IMR-90 (cell line): ENCODE measurements at regions not wholly inside any gene's neighbourhood (a gene's known extent, or its start where the extent isn't known, plus 50 kb on each side); places are given as distances from the start of the nearest gene placed in this dataset.

Source experiments
- MAFK ChIP-seq: IDR thresholded peaks from 2 replicates; pipeline ENCODE4 v1.6.1; 2012; ENCODE audit warnings: low read depth, low read length, improper control_type of control experiment
- MXI1 ChIP-seq: IDR thresholded peaks from 2 replicates; pipeline ENCODE4 v1.6.1; 2012; ENCODE audit warnings: low read depth, mild to moderate bottlenecking, low read length, moderate library complexity, borderline replicate concordance
- NFE2L2 ChIP-seq: fragments of 150-350 bp; IDR thresholded peaks from 2 replicates; pipeline ENCODE4 v1.6.1; 2016; ENCODE audit warnings: low read depth, mild to moderate bottlenecking, low read length
- POLR2A ChIP-seq: IDR thresholded peaks from 2 replicates; pipeline ENCODE4 v1.6.1; 2012; ENCODE audit warnings: mild to moderate bottlenecking, low read depth, low read length
- RAD21 ChIP-seq: IDR thresholded peaks from 2 replicates; pipeline ENCODE4 v1.6.1; 2012; ENCODE audit warnings: low read length, improper control_type of control experiment
- RCOR1 ChIP-seq: IDR thresholded peaks from 2 replicates; pipeline ENCODE4 v1.6.1; 2012; ENCODE audit warnings: mild to moderate bottlenecking, low read length, improper control_type of control experiment; ENCODE audit not compliant: insufficient replicate concordance
- SMC3 ChIP-seq: fragments of 150-350 bp; IDR thresholded peaks from 2 replicates; pipeline ENCODE4 v1.6.1; 2016; ENCODE audit warnings: low read depth, mild to moderate bottlenecking, antibody characterized with exemption, low read length, moderate library complexity
- TF ChIP-seq, protein P1 (sequence below): conservative IDR thresholded peaks from 2 replicates; pipeline ENCODE4 v1.5.1; 2012; ENCODE audit warnings: mild to moderate bottlenecking, low read depth, low read length, improper control_type of control experiment
- TF ChIP-seq, protein P2 (sequence below): fragments of 150-350 bp; IDR thresholded peaks from 2 replicates; pipeline ENCODE4 v1.6.1; 2017; ENCODE audit warnings: mild to moderate bottlenecking, antibody characterized with exemption, low read length, low read depth

DNA sequence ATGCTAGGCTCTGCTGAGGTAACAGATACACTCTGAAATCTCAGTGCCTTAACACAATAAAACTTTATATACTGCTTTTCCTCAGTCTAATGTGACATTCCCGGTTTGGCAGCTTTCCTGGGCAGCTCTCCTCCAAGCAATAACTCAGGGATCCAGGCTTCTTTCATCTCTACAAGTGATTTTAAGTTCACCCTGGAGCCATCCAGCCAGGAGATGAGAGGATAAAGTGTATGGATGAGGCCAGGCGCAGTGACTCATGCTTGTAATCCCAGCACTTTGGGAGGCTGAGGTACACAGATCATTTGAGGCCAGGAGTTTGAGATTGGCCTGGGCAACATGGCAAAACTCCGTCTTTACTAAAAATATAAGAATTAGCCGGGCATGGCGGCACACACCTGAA, 147.2 kb downstream of the UTP18 start:
- TF ChIP-seq, protein P1, sequence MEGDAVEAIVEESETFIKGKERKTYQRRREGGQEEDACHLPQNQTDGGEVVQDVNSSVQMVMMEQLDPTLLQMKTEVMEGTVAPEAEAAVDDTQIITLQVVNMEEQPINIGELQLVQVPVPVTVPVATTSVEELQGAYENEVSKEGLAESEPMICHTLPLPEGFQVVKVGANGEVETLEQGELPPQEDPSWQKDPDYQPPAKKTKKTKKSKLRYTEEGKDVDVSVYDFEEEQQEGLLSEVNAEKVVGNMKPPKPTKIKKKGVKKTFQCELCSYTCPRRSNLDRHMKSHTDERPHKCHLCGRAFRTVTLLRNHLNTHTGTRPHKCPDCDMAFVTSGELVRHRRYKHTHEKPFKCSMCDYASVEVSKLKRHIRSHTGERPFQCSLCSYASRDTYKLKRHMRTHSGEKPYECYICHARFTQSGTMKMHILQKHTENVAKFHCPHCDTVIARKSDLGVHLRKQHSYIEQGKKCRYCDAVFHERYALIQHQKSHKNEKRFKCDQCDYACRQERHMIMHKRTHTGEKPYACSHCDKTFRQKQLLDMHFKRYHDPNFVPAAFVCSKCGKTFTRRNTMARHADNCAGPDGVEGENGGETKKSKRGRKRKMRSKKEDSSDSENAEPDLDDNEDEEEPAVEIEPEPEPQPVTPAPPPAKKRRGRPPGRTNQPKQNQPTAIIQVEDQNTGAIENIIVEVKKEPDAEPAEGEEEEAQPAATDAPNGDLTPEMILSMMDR, result no peak
- no peak for TF ChIP-seq POLR2A
- no peak for TF ChIP-seq RCOR1
- no peak for TF ChIP-seq MXI1
- TF ChIP-seq RAD21, result no peak
- no peak for TF ChIP-seq NFE2L2
- TF ChIP-seq MAFK, result no peak
- TF ChIP-seq, protein P2, sequence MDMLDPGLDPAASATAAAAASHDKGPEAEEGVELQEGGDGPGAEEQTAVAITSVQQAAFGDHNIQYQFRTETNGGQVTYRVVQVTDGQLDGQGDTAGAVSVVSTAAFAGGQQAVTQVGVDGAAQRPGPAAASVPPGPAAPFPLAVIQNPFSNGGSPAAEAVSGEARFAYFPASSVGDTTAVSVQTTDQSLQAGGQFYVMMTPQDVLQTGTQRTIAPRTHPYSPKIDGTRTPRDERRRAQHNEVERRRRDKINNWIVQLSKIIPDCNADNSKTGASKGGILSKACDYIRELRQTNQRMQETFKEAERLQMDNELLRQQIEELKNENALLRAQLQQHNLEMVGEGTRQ, result no peak
- TF ChIP-seq SMC3, result no peak
